Hematopoietic multipotent progenitor cell treated with erythropoietin and hydrocortisone succinate and interleukin-3 and kit ligand, for 15 days (in vitro differentiated cells): ENCODE measurements at regions not wholly inside any gene's neighbourhood (a gene's known extent, or its start where the extent isn't known, plus 50 kb on each side); places are given as distances from the start of the nearest gene placed in this dataset.

Source experiments
- DNase-seq: peaks from one replicate; pipeline ENCODE4 v3.0.0-alpha.2; 2015; ENCODE audit warnings: low spot score

DNA sequence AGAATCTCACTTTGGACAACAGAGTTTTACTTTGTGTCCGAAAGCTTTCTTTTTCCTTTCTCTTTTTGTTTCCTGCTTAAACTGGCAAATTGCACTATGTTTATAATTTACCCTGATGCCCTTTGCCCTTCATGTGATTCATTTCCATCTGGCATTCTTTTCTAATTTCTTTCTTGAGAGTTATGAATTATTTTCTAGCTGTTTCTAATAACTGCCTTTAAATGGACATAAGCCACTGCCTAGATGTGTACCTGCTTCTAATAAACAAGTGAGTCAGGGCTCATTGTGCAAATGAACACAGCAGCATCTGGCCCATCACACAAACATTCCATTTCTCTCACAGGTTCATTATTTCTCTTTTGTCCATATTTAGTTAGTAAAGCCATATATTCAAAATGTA, 242.3 kb upstream of the GPRIN3 start:
- DNase-seq = no peak

DNA sequence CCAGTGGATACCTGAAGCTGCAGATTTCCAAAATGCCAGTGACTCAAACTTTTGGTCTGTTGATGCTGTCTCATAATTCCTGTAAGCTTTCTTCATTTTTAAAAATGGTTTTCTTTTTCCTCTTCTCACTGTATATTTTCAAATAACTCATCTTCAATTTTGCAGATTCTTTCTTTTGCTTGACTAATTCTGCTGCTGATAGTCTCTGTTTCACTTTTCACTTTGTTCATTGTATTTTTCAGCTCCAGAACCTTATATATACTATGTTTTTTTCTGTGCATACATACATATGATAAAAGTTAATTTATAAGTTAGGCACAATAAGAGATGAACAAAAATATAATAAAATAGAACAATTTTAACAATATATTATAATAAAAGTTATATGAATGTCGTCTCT, 237.7 kb upstream of the GPRIN3 start:
- DNase-seq = no peak

DNA sequence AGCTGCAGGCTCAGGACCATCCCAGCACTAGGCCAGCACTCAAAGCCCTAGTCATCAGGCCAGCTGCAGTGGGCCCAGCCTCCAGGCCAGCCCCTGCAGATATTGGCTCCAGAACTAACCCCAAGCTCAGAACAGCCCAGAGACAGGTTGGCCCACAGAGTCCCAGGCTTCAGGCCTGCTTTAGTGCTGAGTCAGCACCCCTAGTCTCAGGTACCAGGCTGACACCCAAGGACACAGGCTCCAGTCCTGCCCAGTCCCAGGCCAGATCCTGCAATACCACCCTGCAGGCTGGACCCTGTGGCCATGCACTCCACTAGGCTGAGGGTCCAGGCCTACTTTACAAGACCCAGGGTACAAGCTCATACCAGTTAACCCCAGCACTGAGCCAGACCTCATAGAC, 234.4 kb upstream of the GPRIN3 start:
- DNase-seq = no peak

DNA sequence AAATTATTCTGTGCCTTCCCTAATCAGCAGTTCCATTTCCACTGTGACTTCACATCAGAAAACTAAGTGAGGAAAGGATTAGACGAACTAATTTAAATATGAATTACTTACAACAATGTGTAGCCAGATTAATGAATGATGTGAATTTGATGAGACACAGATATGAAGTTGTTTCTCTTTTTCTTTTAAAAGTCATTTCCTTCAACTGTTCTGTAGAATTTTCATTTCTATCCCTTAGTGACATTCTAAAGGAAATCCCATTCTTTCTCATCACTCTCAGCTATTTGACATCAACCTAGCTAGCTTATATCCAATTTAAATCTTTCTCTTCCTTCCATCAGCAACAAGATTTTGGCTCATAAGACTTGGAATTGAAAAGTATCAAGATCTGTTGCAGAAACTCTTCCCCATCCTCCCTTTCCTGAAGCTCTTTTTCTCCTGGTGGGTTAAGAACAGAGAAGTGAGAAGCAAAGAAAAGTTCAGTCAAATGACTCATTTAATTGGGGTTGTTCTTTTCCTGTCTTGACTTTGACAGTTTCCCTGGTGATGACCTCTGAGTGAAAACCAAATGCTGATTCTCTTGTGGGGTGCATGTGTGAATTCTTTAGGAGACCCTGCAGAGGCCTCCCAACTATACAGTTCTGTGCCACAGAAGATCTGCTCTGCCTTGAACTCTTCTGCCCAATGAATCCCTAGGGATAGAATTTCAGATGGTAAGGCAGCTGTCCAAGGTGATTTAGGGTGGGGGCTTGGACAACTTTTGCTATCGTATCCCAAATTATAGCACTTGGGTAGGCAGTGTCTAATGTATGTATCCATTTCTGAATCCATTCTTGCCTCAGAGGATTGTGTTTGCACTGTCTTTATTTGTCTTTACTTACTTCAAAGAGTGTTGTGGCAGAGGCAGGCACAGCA, 232.5 kb upstream of the GPRIN3 start:
- no peak for DNase-seq

DNA sequence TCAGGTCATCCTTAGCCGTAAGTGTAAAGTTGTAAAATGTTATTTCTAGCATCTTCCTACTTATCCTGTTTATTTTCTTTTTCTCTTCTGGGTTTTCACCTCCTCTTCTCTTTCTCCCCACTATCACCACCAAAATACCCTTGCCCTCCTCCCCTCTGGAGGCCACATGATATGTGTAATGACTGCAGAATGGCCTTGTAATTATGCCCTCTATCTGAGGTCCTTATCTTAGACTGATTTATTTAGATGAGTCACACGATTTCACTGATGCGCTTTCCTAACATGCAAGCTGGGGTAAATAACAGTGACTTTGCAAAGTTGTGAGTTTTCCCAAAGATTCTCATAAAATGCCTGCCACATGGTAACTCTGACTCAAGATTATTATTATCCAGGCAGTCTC, 231.8 kb upstream of the GPRIN3 start:
- DNase-seq = no peak

DNA sequence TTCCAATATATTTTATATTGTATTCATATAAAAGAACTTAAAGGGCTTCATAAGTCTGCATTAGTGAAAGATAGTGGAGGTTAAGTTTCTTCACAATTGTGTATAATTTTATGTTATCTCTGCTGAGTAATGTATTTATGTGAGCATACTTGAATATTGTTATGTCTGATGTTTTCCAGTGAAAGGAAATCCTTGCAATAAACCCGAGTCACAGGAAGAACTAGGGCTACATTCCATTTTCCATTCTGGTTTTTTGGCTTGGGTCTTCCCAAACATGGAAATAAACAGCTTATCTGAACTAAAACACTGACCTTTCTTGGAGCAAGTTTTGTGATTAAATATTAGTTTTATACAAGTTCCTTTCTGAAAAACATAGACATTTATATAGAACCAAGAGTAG, 231.3 kb upstream of the GPRIN3 start:
- no peak for DNase-seq

DNA sequence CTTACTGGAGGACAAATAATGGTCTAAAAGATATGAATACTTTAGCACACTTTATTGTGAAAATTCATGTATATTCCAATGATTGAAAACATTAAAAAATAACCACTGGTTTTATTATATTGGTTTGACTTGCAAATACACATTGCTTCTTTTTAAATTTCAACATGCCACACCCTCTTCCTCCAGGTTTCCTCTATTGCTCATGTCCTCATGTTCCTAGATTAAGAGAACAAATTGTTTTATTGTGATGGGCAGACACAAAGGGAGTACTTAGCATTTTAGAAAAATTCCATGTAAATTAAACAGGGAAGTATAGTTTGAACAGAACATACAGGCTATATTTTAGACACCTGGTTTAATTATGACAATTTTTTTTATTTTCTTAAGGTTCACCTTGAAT, 230.6 kb upstream of the GPRIN3 start:
- DNase-seq = no peak

DNA sequence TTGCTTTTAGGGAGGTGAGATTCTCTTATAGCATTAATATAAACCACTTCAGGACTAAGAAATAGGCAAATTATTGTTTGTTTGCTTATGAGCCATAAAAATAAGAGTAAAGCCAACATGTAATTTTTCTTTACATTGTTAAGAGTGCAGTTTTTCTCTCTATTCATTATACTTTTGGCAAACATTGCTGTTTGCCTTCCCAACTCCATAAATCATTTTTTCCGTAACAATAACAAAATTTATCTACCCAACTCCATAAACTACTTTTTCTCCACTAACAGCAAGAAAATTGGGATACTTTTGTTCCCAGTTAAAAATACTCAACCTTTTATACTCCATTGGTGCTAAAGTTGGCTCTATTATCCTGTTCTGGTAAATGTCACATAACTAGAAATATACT, 229.7 kb upstream of the GPRIN3 start:
- no peak for DNase-seq

DNA sequence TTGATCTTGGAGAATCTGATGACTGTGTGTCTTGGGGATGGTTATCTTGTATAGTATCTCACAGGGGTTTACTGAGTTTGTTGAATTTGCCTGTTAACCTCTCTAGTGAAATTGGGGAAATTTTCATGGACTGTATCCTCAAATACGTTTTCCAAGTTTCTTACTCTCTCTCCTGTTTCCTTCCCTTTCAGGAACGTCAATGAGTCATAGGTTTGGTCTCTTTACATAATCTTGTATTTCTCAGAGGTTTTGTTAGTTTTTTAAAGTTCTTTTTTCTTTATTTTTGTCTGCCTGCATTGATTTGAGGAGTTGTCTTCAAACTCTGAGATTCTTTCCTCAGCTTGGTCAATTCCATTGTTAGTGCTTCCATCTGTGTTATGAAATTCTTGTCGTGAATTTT, 227.7 kb upstream of the GPRIN3 start:
- DNase-seq = no peak

DNA sequence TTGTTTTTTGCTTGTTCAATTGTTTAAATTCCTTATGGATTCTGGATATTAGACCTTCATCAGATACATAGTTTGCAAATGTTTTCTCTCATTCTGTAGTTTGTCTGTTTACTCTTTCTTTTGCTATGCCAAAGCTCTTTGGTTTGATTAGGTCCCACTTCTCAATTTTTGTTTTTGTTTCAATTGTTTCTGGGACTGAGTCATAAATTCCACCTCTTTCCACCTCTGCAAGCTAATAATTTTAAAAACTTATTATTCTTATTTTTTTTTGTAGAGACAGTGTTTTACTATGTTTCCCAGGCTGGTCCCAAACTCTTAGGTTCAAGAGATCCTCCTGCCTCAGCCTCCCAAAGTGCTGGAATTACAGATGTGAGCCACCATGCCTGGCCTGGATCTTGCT, 226.8 kb upstream of the GPRIN3 start:
- no peak for DNase-seq

DNA sequence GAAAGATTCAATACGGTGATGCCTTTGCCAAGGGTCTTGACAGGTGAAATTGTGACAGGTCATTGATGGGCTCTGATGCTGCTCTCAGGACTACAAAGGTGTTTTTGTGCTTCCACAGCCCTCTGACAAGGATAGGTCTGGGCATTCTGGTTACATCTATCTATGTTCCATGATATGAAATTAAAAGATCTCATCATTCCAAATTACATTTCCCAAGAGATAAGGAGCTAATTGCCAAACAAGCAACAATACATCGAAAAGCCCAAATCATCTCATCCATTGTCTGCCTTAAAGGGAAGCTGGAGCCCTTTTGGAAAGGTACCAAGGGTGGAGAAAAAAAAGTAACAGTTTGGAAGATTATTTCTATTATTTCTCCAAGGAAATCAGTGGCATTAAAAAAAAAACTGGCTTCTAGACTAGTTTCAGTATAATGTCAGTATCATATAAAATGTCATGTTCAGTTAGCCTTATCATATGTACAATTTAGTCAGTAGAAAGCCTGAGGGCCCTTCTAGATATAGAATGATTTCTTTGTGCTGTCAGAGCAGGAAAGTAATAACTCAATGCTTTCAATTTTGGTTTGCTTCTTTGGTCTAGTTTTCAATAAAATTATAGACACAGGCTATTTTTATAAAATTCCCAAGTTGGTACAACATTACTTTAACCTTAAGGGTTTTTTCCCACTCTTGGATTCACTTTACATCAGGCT, 224.5 kb upstream of the GPRIN3 start:
- DNase-seq = no peak

DNA sequence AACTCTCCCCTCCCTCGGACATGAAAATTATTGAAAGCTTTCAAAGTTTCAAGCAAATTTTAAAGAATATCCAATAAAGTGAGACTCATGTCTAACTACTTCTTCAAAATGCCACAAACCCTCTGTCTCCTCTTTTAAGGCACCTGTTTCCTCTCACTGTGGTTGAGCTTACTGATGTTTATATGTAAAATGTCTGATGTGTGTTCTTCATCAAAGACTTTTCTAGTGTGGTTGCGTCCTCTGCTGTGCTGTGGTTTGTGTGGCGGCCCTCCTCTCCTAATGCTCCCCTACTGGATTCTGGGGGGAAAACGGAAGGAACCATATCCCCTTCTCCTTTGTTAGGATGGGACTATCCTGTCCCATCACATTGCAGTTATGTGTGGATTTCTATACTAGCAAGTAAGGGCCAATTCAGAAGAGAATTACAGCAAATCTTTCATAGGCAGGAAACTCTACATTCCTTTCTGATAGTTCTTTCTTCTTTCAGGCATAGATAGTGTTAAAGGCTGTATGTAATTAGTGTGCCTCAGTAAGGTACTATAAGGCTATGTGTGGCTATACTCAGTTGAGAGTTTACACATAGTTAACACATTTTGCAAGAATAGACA, 221.0 kb upstream of the GPRIN3 start:
- no peak for DNase-seq

DNA sequence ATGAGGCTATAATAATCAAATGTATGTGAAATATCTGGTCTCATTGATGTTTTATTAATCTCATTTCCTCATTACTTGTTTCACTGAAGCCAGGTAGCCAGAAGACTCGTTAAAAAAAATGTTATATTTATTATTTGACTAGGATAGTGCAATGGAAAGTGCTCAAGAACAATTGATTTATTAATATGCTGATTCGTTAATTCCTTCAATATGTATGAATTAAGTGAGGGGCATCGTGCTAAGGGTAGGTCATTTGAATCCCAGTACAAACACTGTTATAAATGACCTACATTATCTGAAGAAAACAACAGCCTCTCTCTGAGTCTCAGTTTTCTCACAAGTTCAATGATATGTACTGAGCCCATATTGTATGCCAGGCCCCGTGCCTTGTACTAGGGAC, 214.2 kb upstream of the GPRIN3 start:
- no peak for DNase-seq

DNA sequence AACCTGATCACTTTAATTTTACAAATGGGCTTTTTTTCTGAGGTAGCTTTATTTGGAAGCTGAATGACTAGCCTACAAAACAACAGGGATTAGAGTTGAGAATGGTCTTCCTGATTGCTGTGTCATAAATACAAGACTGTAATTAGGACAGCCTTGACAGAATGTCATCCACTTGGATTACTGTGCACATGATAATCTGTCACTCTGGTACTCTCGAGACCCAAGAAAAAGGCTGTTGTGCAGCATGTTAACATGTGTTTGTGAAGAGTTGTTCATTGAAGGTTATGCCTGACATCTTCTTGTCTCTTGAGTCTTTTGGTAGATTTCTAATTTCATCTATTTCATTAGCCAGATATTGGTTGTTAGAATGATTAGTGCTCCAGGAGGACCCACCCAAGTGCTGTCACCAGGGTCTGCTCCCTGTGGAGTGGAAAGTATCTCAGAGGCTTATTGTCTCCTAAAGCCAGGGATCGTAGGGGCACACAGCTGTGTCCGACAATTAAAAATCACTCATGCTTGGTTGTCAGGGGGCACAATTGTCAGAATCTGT, 212.2 kb upstream of the GPRIN3 start:
- no peak for DNase-seq

DNA sequence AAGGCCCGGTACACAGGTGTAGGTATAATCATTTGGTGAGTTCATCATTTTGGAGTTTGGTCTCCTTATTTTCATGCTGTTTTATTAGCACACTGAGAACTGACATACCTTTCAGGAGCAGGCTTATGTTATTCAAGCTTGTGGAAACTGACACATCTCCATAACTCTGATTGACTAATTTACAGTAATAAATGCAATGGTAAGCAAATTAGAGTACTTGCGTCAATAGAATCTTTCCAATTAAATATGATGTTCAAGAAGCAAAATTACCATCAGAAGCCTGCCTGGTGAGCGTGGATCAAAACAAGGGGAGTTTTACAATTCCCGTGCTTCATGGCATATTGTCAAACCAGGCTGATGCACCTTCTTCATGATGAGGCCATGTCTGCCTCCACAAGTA, 210.7 kb upstream of the GPRIN3 start:
- no peak for DNase-seq

DNA sequence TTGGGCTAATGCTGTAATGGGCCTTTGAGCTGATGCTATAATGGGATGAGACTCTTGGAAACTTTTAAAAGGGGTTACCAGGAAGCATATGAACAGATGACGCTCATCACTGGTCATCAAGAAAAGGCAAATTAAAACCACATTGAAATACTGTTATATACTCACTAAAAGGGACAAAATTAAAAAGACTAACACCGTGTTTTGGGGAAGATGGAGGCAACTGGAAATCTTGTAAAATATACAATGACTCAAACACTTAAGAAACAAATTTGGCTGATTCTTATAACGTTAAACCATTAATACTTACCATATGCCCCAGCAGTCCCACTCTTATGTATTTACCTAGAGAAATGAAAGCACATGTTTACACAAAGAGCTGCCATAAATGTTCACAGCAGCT, 207.2 kb upstream of the GPRIN3 start:
- DNase-seq = no peak

DNA sequence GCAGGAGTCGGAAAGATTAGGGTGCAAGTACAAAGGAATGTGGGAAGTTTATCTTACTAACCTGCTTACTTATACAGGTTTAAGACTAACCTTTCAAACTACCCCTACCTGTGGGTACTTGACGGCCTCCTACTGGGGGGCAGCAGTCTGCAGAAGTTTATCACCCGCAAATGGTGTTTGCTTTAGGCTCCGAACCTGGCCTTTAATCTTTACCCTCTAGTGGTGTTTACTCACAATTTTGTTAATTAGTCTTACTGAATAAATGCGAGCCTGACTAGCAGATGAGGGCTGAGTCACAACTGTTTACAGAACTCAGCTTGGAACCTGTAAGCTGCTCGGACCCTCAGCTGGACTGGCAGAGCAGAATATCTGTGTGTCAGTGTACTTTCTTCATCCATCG, 204.2 kb upstream of the GPRIN3 start:
- no peak for DNase-seq

DNA sequence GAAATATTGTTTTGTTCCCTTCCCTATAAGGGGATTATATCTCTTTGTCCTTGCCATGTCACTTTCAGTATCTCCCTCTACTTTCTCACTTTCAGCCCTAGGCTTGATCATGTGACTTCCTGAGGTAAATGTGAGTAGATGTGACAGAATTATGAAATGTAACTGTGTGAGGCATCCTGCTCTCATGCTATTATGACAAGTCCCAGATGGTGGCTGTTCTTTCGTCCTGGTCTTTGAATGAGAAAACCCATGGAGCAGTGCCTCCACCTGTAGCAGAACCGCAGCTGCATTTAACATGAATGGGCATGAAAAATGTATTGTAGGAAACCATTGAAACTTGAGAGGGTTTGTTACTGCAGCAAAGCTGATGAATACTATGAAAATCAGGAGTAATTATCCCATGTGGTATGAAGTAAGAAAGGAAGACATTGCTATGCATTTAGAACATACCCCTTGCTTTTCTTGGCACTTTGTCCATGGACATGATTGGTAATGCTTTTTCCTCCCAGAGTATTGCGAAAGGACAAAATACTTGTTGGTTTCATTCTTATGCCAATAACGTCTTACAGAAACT, 202.2 kb upstream of the GPRIN3 start:
- DNase-seq = no peak

DNA sequence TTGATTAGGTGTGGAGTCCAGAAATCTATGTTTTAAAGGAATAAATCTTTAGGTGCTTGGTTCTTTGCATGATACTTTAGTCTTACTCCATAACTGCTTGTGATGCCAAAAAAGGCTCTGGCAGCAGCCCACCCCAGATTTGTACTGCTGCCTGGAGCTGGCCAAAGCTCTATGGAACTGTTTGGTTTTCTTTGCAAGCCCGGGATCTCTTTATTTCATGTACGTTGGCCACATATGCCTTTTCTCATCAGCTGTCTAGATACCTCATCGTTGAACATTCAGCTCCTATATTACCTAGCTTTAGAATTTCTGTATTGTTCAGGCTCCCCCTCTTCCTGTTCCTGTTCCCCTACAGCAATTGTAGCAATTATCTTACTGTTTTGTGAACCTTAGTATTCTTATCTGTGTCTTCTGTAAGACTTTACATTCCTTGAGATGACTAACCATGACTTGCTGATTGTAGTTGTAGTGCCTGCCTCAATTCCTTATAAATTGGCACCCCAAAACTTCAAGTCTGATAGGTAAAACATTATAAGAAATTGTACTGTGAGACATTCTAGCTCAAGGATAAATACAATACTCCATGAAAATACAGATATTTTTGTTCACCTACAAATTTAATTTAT, 199.4 kb upstream of the GPRIN3 start:
- no peak for DNase-seq

DNA sequence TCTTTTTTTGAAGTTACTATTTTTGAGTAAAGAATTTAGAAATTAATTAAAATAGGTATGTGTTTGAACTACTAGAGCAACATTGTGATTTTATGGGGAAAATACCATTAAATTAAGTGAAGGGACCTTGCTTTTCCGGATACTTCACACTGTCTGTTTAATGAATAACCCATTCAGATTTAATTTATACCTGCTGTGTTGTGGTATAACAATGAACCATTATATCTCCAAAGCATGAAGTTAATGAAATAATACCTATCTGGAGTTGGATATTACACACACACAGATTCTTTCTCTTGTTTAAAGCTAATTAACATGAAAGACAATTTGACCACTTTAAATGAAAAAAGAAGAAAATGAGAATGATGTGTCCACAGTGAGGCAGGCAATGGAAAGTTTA, 195.0 kb upstream of the GPRIN3 start:
- no peak for DNase-seq

DNA sequence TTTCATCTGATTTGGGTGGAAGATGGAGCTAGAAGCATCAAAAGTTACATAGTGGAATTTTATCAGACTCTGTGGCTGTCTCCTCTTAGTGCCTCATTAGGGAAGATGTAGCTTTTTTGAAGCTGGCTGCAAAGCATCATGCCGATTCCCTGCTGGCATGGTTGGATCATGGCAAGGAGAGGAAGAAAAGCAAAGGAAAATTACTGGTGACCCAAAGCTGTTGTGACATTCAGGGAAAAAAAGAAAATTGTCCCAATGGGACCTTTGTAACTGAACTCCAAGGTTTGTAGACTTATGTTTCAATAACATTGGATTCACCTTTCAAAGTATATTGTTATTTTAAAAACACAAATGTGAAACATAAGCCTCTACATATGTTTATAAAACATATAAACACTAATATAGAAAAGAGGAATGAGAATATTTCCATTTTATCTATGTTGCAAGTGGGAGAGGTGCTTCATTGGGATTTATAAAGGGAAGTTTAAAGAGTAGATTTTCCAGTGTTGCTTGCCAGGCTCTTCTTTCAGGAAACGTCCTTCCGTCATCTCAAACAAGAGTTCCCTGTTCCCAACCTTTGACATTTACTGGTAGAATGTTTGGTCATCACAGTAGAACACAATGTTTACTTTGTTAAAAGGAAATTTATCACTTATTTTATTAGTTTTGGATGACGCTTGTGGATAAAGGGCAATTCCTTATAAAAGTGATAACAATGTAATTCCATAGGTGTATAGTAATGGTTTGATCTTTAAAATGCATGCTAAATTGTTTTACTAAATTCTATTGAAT, 190.1 kb upstream of the GPRIN3 start:
- DNase-seq = no peak
